22Rv1 (cell line): ENCODE measurements at regions not wholly inside any gene's neighbourhood (a gene's known extent, or its start where the extent isn't known, plus 50 kb on each side); places are given as distances from the start of the nearest gene placed in this dataset.

ENCODE experiments used
- ZFX ChIP-seq: fragments of 450-650 bp; IDR thresholded peaks from 2 replicates; pipeline ENCODE4 v1.6.1; 2017; ENCODE audit warnings: antibody characterized with exemption, borderline replicate concordance
- TF ChIP-seq, protein P1 (sequence below): fragments of 450-650 bp; IDR thresholded peaks from 2 replicates; pipeline ENCODE4 v1.5.1; 2017; ENCODE audit warnings: mild to moderate bottlenecking

- TF ChIP-seq, protein P1, sequence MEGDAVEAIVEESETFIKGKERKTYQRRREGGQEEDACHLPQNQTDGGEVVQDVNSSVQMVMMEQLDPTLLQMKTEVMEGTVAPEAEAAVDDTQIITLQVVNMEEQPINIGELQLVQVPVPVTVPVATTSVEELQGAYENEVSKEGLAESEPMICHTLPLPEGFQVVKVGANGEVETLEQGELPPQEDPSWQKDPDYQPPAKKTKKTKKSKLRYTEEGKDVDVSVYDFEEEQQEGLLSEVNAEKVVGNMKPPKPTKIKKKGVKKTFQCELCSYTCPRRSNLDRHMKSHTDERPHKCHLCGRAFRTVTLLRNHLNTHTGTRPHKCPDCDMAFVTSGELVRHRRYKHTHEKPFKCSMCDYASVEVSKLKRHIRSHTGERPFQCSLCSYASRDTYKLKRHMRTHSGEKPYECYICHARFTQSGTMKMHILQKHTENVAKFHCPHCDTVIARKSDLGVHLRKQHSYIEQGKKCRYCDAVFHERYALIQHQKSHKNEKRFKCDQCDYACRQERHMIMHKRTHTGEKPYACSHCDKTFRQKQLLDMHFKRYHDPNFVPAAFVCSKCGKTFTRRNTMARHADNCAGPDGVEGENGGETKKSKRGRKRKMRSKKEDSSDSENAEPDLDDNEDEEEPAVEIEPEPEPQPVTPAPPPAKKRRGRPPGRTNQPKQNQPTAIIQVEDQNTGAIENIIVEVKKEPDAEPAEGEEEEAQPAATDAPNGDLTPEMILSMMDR = no peak
- TF ChIP-seq ZFX = no peak
These were observed 134.0 kb upstream of the TARS1 start for GRCh38 chr5:33306758-33307157.
